OCI-LY7 (cell line): ENCODE measurements at regions not wholly inside any gene's neighbourhood (a gene's known extent, or its start where the extent isn't known, plus 50 kb on each side); places are given as distances from the start of the nearest gene placed in this dataset.

Experiments
- BruUV-seq: library from RNA; stranded (reverse); fragments of 400-500 nt; replicated peaks from 2 replicates; lab custom pipeline; 2021; lab: Mats Ljungman, UMichigan
- CTCF ChIA-PET: fragments of 300-600 bp; sonication (Branson Sonifier 250); formaldehyde crosslinking; loops from one replicate; lab custom pipeline; 2022; ENCODE audit warnings: antibody characterized with exemption; ENCODE audit not compliant: unreplicated experiment; lab: Charles Lee
- POLR2A ChIA-PET: fragments of 300-600 bp; sonication (Branson Sonifier 250); formaldehyde crosslinking; loops from one replicate; lab custom pipeline; 2022; ENCODE audit warnings: antibody characterized with exemption; lab: Charles Lee
- DNase-seq: peaks from one replicate; pipeline ENCODE4 v3.0.0-alpha.2; 2015; ENCODE audit warnings: low spot score
- H2AFZ ChIP-seq: fragments of 200-600 bp; sonication (generic), shearing (Covaris generic); 2 replicates; pipeline ENCODE4 v1.6.1; 2014; ENCODE audit warnings: mild to moderate bottlenecking, antibody characterized with exemption, low read length, moderate library complexity
- H3K27ac ChIP-seq: fragments of 200-600 bp; sonication (generic); 2 replicates; pipeline ENCODE4 v1.5.1; 2014; ENCODE audit warnings: mixed run types, low read depth, mild to moderate bottlenecking, moderate library complexity, low read length, inconsistent platforms; ENCODE audit not compliant: poor library complexity, severe bottlenecking
- H3K36me3 ChIP-seq: fragments of 200-600 bp; sonication (generic); 2 replicates; pipeline ENCODE4 v1.6.1; 2014; ENCODE audit warnings: mild to moderate bottlenecking, antibody characterized with exemption, low read length, moderate library complexity, mixed read lengths; ENCODE audit not compliant: insufficient read depth
- H3K4me1 ChIP-seq: fragments of 200-600 bp; sonication (generic); 2 replicates; pipeline ENCODE4 v1.5.1; 2014; ENCODE audit warnings: mild to moderate bottlenecking, low read length; ENCODE audit not compliant: insufficient read depth, poor library complexity, severe bottlenecking
- H3K4me2 ChIP-seq: fragments of 200-600 bp; sonication (generic); 2 replicates; pipeline ENCODE4 v1.6.1; 2014; ENCODE audit warnings: mild to moderate bottlenecking, low read length
- H3K4me3 ChIP-seq: fragments of 200-600 bp; sonication (generic); 2 replicates; pipeline ENCODE4 v1.5.1; 2014; ENCODE audit warnings: mild to moderate bottlenecking, low read depth, low read length; ENCODE audit not compliant: poor library complexity, severe bottlenecking
- H3K79me2 ChIP-seq: fragments of 200-600 bp; sonication (generic); 2 replicates; pipeline ENCODE4 v1.6.1; 2016; ENCODE audit warnings: low read depth, mild to moderate bottlenecking, low read length, moderate library complexity, mixed read lengths; ENCODE audit not compliant: insufficient read depth
- H3K9me2 ChIP-seq: fragments of 200-600 bp; sonication (generic); 2 replicates; pipeline ENCODE4 v1.6.1; 2016; ENCODE audit warnings: mild to moderate bottlenecking, low read length, mixed read lengths; ENCODE audit not compliant: insufficient read depth
- H3K9me3 ChIP-seq: fragments of 200-600 bp; sonication (generic); 2 replicates; pipeline ENCODE4 v1.6.1; 2014; ENCODE audit warnings: mild to moderate bottlenecking, mixed run types, low read length, mixed read lengths
- H4K20me1 ChIP-seq: fragments of 200-600 bp; sonication (generic); 2 replicates; pipeline ENCODE4 v1.6.1; 2014; ENCODE audit warnings: mild to moderate bottlenecking, antibody characterized with exemption, low read length, moderate library complexity, mixed read lengths; ENCODE audit not compliant: insufficient read depth
- CTCF ChIP-seq: fragments of 200-600 bp; sonication (generic); conservative IDR thresholded peaks from 2 replicates; pipeline ENCODE4 v1.5.1; 2014; ENCODE audit warnings: mild to moderate bottlenecking, antibody characterized with exemption, low read length, moderate library complexity, mixed read lengths
- EZH2phosphoT487 ChIP-seq: fragments of 200-600 bp; sonication (generic); IDR thresholded peaks from 2 replicates; pipeline ENCODE4 v1.6.1; 2018; ENCODE audit warnings: low read depth, borderline replicate concordance, mild to moderate bottlenecking, mixed run types, antibody characterized with exemption, low read length, moderate library complexity, mixed read lengths
- intact Hi-C: fragments of 100-400 bp; cut with micrococcal nuclease; formaldehyde crosslinking; loops from one replicate; pipeline ENCODE4 v1.10.0; 2022; ENCODE audit not compliant: unreplicated experiment

- CTCF ChIA-PET, result no interaction called here
- Histone ChIP-seq H3K4me2 (no peak overlapping the region), H3K36me3 (no peaks in the 10 kb centered on the region), H3K4me1 (no peaks in the 10 kb centered on the region), H3K79me2 (no peaks in the 10 kb centered on the region), H3K4me3 (no peak overlapping the region), H3K27ac (no peak overlapping the region), H3K9me2 (no peaks in the 10 kb centered on the region), H2AFZ (no peak overlapping the region), H3K9me3 (no peaks in the 10 kb centered on the region), H4K20me1 (no peaks in the 10 kb centered on the region)
- no TSS peak for BruUV-seq
- POLR2A ChIA-PET, result interaction anchor here (0.6 kb wide), 1 partner anchor 345 kb away, joined by 3 read pairs; no protein-coding TSS in a partner anchor
- TF ChIP-seq CTCF (no peak), EZH2phosphoT487 (no peak)
- no peak for DNase-seq
- intact Hi-C loops, result no loop called here
Measured at GRCh38 chr20:12936020-12936419, 72.8 kb upstream of the SPTLC3 start.

GRCh38 chr20:12936524-12936923 is 72.2 kb upstream of the SPTLC3 start:
- Histone ChIP-seq H3K27ac (no peak overlapping the region), H3K79me2 (no peaks in the 10 kb centered on the region), H2AFZ (no peak overlapping the region), H3K4me3 (no peak overlapping the region), H3K4me2 (no peak overlapping the region), H3K9me2 (no peaks in the 10 kb centered on the region), H3K4me1 (no peaks in the 10 kb centered on the region), H3K9me3 (no peaks in the 10 kb centered on the region), H4K20me1 (no peaks in the 10 kb centered on the region), H3K36me3 (no peaks in the 10 kb centered on the region)
- no TSS peak for BruUV-seq
- ChIA-PET CTCF (no interaction called here), POLR2A (no interaction called here)
- DNase-seq, result no peak
- intact Hi-C loops, result no loop called here
- TF ChIP-seq EZH2phosphoT487 (no peak), CTCF (no peak)

GRCh38 chr20:12941025-12941424 is 67.7 kb upstream of the SPTLC3 start:
- TF ChIP-seq EZH2phosphoT487 (no peak), CTCF (no peak)
- H3K4me1 ChIP-seq, result no peaks in the 10 kb centered on the region
- H2AFZ ChIP-seq, result no peak overlapping the region
- H3K27ac ChIP-seq, result no peak overlapping the region
- ChIA-PET POLR2A (no interaction called here), CTCF (no interaction called here)
- H3K4me3 ChIP-seq, result no peak overlapping the region
- BruUV-seq, result no TSS peak
- no peaks in the 10 kb centered on the region for H3K9me3 ChIP-seq
- intact Hi-C loops, result no loop called here
- no peak for DNase-seq
- H4K20me1 ChIP-seq, result no peaks in the 10 kb centered on the region
- no peak overlapping the region for H3K4me2 ChIP-seq
- no peaks in the 10 kb centered on the region for H3K9me2 ChIP-seq
- no peaks in the 10 kb centered on the region for H3K79me2 ChIP-seq
- H3K36me3 ChIP-seq, result no peaks in the 10 kb centered on the region
